Stimulated activated CD8-positive, alpha-beta memory T cell treated with anti-CD3 and anti-CD28 coated beads, Interleukin-4, amount 100 ng/mL, for 24 hours (primary cell): ENCODE measurements at regions not wholly inside any gene's neighbourhood (a gene's known extent, or its start where the extent isn't known, plus 50 kb on each side); places are given as distances from the start of the nearest gene placed in this dataset.

Source experiments
- DNase-seq: peaks from one replicate; pipeline ENCODE4 v3.0.0-alpha.2; 2020; ENCODE audit warnings: low read depth

GRCh38 chrX:10901290-10901633 is 209.9 kb upstream of the HCCS start:
- no peak for DNase-seq

GRCh38 chrX:10902001-10902400 is 209.1 kb upstream of the HCCS start:
- DNase-seq: no peak

DNA sequence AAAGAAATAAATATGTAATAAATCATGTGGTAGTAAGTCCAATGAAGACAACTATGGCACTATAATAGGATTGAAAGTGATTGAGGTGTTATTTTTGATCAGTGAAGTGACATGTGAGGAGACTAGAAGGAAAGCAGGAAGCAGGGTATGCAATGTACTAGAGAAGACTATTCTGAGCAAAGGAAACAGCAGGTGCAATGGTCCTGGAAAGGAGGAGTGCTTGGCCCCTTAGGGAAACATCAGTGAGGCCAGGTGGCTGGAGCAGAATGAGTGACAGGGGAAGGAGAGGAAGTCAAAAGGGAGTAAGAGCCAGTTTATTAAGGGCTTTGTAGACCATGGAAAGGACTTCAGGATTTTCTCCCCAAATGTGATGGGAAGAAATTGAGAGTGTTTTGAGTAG is 207.6 kb upstream of the HCCS start:
- DNase-seq: no peak

DNA sequence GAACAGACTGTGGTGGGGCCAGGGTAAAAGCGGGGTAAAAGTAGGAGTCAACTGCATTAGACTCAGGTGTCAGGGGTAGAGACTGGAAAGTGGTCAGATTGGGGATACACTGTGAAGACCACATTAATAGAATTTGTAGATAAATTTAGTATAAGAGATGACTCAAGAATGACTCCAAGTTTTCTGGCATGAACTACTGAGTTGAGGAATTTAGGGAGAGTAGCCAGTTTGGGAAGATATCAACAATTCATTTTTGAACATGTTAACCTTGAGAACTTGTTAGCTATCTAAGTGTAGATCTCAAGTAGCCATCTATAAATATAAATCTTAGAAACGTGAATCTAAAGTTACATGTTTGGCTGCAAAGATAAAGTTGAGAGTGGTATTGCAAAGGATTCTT is 206.9 kb upstream of the HCCS start:
- no peak for DNase-seq

DNA sequence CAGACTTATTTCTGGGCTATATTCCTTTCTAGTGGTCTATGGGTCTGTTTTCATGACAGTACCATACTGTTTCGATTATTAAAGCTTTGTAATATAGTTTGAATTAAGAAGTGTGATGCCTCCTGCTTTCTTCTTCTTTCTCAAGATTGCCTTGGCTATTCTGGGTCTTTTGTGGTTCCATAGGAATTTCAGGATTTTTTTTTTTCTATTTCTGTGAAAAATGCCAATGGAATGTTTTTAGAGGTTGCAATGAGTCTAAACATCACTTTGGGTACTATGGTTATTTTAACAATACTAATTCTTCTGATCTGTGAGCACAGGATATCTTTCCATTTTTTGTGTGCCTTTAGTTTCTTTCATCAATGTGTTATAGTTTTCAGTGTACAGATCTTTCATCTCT is 204.3 kb upstream of the HCCS start:
- no peak for DNase-seq

DNA sequence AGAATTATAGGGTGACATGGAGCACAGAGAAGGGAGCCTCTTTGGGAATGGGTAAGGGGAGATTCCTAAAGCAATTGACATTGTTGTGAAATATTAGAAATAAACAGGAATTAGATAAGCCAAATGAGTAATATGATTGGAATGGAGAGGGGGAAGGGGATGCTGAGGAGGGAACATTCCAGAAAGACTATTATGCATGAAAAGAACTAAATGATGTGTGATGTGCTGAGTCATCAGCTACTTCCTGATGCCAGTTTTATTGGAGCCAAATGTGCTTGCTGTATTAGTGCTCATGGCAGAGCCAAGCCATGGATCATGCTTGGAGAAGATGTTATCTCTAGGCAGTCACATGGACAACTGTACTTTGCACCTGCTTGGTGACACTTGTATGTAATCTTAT is 189.0 kb upstream of the HCCS start:
- DNase-seq: no peak

GRCh38 chrX:10922835-10923234 is 188.3 kb upstream of the HCCS start:
- no peak for DNase-seq

GRCh38 chrX:10923466-10923865 is 187.7 kb upstream of the HCCS start:
- DNase-seq: no peak

GRCh38 chrX:10926404-10926803 is 184.7 kb upstream of the HCCS start:
- DNase-seq: no peak

GRCh38 chrX:10926891-10927290 is 184.2 kb upstream of the HCCS start:
- no peak for DNase-seq

DNA sequence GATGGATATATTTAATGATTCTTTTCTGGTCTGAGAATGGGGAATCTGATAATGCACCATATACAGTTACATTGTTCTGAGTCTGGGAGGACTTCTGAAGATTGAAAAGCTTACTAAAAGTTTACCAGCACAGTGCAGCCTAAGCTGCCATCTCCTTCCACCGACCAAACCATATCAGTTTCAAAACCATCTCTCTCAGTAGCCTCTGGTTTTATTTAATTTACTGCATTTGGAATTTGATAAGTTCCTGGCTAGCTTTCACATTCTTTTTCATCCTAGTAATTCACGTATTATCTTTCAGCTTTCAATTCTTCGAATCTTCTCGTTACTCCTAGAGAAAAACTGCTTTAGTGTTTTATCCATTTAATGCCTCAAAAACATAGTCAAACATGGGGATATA is 181.4 kb upstream of the HCCS start:
- DNase-seq: no peak

- no peak for DNase-seq
These were observed 181.0 kb upstream of the HCCS start for GRCh38 chrX:10930151-10930550.

- no peak for DNase-seq
These were observed 179.2 kb upstream of the HCCS start for GRCh38 chrX:10931976-10932375.

DNA sequence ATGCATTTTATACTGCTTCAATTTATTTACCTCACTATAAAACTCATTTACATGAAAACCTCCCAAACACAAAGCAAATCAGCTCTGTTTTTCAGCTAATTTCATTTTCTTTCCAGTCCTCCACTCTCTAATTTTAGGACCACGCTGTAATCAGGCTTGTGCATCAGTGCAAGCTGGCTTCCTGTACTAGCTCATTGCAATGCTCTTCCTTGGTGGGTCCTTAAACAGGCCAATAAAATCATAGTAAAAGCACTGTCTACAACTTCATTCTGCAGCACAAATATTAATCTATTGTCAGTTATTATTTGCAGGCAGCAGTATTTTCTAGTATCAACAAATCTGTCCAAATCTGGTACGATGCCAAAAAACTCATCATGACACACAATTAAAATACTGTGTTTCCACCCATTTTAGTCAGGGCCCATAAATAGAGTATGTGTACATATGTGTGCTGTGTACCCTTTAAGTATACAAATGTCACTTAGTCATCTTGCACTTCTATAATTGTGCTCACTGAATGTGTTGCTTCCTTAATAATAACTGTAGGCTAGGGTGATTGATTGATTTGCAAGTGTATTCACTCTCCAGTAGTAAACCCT is 178.2 kb upstream of the HCCS start:
- no peak for DNase-seq

DNA sequence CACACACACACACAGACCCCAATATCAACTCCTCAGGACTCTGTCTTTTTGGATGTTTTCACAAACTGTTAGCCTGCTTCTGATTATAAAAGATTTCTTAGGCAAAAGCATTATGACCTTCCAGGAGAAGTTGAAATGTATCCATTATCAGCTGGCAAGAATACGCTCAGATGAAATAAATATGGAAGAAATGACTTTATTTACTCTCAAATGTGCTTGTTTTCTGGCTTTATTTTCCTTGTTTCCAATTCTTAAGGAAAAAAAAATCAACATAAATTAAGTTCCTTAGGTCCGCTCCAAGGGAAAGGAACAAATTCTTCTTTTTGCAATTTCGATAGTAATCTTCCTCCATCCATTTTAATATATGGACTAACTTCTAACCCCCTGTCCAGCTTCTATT is 175.6 kb upstream of the HCCS start:
- DNase-seq: no peak

- DNase-seq: no peak
These were observed 174.2 kb upstream of the HCCS start for GRCh38 chrX:10936976-10937375.

- no peak for DNase-seq
These were observed 172.7 kb upstream of the HCCS start for GRCh38 chrX:10938365-10938923.

DNA sequence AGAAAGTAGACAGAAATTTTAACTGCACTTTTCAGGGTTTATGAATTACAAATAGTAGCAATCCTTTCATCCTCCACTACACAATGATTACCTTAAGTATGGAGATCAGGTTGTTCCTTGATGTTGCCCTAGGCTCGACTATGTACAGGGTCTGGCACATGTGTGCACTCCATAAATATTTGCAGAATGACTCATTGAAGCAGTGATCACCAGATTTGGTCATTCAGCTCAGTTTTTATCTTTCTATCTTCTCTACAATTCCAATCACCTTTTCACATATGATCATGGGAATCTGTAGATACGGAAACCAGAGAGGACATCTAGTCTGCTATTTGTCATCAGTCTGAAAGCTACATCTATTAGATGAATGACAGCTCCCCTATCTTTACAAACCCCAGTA is 171.7 kb upstream of the HCCS start:
- DNase-seq: no peak

DNA sequence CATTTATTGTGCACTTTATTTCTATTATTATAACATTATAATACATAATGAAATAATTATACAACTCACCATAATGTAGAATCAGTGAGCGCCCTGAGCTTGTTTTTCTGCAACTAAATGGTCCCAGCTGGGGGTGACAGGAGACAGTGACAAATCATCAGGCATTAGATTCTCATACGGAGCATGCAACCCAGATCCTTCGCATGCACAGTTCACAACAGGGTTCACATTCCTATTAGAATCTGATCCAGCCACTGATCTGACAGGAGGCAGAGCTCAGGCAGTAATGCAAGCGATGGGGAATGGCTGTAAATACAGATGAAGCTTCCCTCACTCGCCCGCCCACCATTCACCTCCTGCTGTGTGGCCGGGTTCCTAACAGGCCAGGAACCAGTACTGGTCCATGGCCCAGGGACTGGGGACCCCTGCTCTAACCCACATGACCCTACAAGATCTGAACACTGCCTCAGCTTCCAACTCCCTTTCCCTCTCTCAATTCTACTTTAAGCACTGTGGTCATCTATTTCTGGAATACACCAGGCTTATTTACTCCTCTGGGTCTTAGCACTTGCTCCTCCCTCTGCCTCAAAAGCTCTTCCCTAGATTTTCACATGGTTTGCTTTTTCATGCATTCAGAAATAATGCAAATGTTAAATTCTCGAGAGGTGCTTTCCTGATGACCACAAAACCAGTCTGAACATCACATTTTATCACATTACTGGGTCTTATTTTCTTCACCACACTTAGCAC is 166.8 kb upstream of the HCCS start:
- DNase-seq: no peak

- no peak for DNase-seq
These were observed 165.6 kb upstream of the HCCS start for GRCh38 chrX:10945498-10945897.

- DNase-seq: no peak
These were observed 161.6 kb upstream of the HCCS start for GRCh38 chrX:10949541-10949940.

DNA sequence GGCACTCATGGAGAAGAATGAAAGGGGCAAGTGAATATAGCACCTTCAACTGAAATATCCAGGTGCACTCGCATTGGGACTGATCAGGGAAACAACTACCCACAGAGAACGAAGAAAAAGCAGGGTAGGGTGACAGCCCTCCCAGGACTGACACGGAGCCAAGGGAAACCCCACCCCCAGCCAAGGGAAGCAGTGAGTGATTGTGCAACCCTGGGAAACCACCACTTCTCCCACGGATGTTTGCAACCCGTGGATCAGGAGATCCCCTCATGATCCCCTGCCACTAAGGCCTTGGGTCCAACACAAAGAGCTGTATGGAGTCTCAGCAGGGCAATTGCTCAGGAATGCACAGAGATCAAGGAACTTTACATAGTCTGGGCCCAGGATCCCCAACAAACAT is 158.5 kb upstream of the HCCS start:
- DNase-seq: no peak

GRCh38 chrX:10965174-10965798 is 145.8 kb upstream of the HCCS start:
- DNase-seq: no peak

GRCh38 chrX:10966057-10966456 is 145.1 kb upstream of the HCCS start:
- no peak for DNase-seq
